NCI-H1694 (cell line): ENCODE measurements at regions not wholly inside any gene's neighbourhood (a gene's known extent, or its start where the extent isn't known, plus 50 kb on each side); places are given as distances from the start of the nearest gene placed in this dataset.

ENCODE experiments used
- DNase-seq: peaks from one replicate; lab custom pipeline; 2025; lab: John Stamatoyannopoulos, UW

DNA sequence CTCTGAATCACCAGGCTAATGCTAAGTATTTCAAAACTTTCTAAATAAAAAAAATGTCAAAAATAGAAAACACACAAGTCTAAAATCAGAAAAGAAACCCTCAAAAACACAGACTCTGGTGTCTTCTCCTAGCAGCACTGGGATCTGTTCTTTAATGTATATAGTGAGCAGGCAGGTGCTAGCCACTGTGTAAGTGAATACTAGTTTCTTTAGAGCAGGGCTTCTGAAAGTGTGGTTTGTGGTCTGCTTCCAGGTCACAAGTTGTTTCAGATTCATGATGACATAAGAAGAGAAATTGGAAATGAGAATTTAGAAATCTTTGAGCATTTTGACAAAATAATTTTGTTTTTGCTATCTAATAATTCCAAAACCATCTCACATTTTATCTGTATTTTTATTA, 763.1 kb downstream of the USP25 start:
- DNase-seq, result no peak

DNA sequence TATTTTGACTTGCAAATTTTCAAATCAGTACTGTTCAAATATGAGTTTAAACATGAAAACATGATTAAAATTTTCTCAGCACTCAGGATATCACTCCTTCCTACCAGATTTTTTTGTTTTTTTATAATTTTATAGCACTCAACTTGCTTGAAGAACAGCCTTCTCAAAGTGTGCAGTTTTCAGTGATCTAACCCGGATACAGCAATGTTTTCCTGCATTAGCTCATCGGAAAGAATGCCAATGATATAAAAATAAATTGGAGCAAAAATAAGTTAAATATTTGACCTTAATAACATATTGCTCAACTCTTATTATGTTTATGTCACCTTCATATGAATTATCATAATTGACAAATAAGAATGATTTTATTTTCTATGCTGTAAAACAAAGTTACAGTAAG, 766.8 kb downstream of the USP25 start:
- DNase-seq, result no peak

DNA sequence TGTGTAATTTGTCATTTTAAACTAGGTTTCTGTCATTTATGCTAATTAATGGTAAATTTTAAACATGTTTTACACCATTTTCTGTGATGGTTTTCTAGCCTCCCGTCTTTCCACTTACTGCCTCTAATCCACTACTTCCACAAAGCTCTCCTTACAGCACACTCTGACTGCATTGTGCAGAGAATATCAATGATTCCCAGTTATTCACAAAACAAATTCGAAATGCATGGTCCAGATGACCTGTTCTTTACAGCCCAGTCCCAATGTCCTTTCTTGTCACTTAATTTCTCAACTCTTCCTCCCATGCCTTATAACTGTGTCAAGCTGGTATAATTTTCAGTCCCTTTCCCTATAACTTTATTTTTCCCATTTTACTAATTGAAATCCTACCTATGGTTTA, 770.5 kb downstream of the USP25 start:
- DNase-seq, result no peak

DNA sequence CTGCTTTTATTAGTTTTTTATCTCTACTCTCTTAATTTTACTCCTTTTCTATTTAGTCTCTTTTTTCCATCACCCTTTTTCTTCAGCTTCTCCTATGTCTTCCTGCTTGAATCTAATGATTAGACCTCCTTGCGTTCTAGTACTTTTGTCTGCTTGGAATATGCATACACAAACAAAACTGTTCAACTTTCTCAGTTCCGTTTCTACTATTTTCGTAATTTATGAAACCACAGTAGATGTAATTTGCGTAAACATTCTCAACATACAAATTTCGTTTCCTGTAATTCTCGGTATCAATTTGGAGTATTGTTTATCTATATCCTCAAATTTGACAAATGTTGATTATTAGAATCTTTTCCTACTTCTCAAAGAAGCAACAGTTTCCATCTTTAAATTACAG, 772.5 kb downstream of the USP25 start:
- no peak for DNase-seq

DNA sequence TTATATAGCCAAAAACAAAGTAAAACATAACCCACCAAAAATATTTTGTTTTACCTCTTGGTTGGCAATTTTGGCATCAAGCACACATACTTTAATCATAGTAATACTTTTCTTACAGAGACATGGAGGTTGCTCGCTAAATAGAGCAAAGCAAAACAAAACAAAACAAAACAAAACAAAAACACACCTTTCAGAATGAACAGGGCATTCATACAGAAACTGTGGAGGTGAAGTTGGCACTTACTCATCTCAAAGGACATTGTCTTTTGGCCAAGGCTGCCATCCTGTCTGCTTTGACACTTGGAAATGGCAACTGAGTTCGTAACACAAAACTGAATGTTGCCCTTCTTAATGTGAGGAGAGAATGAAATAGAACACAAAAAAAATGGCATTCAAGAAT, 773.1 kb downstream of the USP25 start:
- DNase-seq, result no peak

DNA sequence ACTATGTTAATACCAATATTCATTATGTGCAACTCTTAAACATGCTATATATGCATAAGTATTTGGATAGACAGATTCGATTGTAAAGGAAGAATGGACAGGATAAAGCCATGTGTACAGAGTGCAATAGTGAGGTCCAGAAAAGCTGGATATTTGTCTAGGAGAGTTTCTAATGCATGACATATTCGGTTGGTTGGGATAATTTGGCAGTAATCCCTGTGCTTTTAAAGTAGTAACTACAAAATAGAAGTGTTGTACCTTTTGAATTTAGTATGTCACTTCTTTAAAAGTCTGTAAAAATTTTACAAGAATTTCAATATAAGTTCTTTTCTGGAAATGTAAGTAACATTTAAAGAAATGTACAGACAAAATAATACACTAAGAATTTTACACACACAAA, 774.5 kb downstream of the USP25 start:
- DNase-seq, result no peak

DNA sequence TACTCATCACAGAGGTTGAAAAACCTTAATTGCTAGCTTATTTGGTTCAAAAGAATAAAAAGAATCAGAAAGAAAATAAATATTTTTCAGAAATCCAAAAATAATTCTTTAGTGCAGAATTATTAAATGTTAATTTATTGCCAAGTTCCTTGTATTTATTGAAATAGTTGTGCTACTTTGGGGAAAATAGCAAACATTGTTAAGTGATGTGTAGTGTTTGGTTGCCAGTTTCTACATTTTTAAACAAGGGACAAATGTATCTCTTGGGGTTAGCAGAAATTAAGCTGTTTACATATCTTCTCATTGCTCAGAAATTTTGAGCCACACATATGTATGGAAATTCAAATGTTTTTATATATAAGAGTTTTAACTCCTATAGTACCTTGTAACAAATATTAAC, 775.0 kb downstream of the USP25 start:
- no peak for DNase-seq

DNA sequence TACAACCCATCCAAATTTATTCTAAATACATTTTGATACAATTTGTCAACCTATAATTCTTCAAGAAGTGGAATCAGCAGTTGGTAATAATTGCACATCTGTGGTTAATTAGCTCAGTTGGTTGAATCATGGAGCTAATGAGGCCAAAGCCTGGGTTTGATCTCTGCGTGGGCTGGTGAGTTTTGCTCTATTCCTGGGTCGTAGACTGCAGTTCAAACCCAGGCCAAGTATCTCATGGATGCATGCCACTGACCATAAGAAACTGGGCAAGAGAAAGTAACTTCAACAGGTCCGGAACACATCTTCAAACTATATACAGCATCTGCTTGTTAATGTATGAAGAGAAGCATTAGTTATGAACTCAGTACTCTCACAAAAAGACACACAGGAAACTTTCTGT, 779.7 kb downstream of the USP25 start:
- no peak for DNase-seq

DNA sequence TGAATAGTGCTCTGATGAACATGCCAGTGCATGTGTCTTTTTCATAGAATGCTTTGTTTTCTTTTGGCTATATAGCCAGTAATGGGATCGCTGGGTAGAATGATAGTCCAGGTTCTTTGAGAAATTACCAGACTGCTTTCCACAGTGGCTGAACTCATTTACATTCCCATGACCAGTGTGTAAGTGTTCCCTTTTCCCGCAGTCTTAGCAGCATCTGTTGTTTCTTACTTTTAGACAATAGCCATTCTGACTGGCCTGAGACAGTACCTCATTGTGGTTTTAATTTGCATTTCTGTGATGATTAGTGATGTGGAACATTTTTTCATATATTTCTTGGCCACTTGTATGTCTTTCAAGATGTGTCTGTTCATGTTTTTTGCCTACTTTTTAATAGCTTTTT, 784.5 kb downstream of the USP25 start:
- DNase-seq, result no peak

DNA sequence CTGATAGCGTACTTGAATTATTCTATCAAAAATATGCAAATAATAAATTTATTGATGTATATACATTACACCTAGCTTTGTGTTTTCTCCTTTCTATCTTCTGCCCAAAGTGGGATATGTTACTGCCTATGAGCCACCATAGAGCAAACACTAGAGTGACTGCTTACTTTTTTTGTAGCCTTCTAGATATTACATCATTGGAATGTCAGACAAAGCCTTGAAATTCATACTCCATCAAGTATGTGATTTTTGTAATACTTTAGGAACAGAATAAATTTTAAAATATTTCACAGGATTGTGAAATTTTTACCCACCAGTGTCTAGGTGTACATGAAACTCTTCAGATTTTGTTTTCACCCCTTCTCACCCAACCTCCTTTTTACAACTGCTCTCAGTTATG, 787.6 kb downstream of the USP25 start:
- DNase-seq, result no peak

DNA sequence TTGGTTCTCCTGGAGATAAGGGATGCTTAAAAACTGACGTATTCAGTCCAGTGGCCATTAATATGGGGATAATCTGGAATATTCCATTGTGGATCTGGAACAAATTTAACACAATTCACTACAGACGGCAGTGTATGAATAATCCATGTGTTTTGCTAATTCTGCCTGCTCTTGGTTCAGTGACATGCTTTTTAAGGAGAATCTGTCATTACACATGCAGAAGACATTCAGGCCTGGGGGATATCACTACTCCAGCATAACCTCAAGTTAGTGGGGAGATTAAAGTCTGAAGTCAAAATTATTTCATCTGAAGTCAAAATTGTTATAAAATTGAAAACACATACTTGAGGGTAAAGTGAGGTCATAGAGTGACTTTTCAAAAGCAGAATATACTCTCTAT, 789.3 kb downstream of the USP25 start:
- DNase-seq, result no peak

DNA sequence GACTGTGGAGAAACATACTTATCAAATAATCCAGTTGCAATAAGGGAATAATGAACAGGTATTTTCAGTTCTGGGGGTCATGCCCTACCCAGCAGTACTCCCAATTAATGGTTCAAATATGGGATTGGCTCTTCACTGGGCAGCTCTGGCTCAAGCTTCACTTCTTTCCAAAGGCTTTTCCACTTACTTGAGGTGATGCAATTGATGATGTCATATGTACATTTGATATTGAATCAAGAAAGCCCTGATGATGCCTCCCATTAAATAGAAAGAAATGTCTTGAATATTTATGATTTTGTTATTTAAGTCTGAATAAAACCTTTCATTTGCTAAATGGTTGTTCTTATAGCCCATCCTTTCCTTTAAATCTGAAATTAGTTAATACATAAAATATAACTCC, 789.9 kb downstream of the USP25 start:
- DNase-seq, result no peak

DNA sequence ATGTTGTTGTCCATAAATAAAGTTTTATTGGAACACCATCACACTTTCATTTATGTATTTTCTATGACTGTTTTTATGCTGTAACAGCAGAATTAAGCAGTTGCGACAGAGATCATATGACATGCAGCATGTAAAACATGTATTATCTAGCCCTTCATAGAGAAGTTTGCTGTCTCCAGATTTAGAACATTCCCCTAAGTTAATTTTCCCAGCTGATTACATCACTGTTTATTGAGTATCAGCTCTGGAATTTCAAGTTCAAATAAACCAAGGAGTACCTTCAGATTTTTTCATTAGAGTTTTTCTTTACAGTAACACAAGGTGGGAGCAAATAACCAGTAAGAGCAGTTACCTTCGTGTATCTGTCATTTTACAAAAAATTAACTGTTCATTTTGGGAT, 792.8 kb downstream of the USP25 start:
- DNase-seq, result no peak

DNA sequence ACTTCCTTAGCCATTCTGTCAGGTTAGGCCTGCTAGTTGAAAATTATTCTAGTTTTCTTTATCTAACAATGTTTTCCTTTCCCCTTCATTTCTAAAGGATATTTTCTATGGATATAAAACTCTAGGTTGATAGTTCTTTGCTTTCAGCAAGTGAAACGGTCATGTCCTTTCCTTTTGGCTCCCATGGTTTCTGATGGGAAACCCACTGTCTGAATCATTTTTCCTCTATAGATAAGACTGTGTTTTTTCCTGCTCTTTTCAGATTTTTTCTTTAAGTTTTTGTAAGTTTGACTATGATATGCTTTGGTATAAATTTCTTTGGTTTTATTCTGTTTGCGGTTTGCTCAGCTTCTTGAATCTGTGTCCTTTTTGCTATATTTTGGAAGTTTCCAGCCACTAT, 800.9 kb downstream of the USP25 start:
- DNase-seq, result no peak

DNA sequence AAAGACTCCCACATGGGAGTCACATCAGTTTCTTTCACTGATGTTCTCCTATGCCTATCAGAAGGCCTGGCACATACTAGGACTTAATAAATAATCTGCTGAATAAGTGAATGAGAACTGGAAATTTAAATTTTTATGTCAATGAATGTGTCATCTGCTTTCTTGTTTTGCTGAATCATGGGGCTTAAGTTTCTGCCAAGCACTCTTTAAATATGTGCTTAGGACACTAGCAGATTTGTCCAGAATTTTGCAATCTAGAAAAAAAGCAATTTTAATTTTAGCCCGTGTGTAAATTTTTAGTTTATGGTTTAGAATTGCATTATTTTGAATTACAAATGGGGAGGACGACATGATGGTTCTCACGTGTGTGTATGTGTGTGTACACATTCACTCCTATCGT, 803.1 kb downstream of the USP25 start:
- no peak for DNase-seq

DNA sequence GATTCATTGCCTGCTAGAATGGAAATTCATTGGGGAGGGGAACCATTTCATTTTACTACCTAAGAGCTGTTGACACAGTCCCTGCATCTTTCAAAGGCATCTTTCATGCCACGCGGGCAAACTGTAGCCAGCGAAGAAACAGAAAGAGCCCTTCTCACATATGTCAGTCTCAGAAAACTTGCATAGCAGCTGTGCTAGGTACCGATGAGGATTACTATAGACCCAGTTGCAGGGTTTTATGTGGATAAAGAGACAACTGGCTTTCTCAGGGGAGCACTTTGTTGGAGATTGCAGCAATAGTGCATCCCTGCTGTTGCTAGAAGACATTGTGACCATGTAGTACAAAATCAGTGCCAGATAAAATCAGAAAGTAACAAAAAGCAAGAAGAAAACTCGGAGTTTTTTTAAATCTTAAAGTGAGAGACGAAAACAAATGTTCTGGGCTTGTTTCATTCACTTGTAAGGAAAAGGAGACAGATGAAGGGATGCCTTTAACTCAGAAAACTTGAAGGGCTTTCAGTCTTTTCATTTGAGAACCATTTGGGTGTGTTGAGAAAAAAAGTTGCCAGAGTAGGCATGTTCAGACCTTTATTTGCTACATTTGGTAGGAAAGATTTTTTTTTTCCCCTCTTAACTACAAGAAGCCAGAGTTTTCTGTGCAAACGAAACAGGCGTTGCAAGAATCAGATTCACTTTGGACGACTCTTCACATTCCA, 804.1 kb downstream of the USP25 start:
- no peak for DNase-seq

DNA sequence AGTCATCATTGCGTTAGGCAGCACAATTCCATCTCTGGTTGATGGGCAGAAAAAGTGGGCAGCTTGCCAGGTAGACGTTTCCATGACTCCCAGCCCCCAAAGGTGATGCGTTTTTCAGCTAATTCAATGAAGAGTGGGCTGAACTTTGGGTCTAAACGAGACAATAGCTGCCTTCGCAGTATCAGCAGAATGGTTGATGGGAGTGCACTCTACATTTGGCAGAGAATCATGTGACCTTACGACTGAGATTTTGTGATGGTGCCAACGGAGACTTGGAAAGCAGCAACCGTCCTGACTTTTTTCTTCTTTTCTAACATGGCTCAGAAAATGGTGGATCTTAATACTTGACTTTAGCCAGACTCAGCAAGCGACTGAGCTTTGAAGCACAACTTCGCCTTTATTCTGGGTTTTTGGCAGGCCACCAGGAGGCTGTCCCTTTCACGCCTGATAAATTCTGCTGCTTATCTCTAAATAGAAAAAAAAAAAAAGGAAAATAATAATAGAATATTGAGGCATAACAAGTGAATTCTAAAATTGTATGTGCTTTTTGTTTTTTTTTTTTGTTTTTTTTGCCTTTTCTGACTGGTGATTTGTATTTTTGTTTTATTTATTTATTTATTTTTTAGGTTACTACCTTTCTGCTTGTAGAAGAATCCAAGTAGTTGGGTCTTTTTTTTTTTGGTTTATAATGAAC, 804.8 kb downstream of the USP25 start:
- DNase-seq, result no peak

DNA sequence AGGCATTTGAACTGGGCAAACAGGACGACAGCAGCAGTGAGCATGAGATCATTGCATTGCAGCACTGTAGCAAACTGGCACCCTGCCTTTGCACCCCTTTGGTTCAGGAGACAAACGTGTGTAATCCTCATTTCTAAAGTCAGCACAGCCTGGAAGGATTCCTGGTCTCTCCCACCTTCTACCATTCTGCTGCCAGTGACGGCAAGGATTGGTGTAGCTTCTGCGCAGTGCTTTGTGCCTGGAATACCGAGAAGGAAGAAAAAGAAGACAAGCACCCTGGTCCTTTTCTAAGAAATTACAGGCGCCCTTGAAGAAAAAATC, 805.3 kb downstream of the USP25 start:
- no peak for DNase-seq

DNA sequence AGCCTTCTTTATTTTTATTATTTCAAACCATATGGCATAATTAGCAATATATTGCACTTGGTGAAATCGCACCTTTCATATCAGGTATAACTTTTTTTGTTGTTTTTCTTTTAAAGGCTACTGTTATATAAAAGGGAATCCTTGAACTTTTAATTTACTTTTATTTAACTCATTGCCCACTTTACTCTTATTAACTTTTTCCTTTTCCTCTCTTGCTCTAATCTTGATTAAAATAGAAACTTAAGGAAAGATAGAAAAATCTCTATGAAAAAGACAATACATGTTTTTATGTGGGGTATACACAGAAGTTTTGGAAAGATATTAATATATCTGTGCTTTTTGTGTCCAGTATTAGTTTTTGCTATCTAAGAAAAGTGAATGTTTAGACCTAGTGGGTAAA, 805.8 kb downstream of the USP25 start:
- DNase-seq, result no peak

DNA sequence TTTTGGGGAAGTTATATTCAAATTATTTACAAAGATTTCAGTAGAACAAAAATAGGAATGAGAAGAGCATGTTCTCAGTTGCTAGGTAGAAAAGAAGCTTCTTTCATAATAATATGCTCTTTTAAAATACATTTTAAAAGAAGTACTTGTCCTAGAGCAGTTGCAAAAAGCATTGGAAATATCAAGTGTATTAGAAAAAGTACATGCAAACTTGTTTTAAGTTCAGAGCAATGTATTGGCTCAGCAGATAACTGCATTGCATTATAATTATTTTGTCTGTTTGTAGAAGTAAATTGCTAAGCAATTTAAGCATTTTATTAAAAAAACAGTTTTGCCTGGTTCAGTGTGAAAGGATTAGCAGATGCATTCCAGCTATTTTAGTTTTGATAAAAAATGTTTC, 806.4 kb downstream of the USP25 start:
- DNase-seq, result no peak

DNA sequence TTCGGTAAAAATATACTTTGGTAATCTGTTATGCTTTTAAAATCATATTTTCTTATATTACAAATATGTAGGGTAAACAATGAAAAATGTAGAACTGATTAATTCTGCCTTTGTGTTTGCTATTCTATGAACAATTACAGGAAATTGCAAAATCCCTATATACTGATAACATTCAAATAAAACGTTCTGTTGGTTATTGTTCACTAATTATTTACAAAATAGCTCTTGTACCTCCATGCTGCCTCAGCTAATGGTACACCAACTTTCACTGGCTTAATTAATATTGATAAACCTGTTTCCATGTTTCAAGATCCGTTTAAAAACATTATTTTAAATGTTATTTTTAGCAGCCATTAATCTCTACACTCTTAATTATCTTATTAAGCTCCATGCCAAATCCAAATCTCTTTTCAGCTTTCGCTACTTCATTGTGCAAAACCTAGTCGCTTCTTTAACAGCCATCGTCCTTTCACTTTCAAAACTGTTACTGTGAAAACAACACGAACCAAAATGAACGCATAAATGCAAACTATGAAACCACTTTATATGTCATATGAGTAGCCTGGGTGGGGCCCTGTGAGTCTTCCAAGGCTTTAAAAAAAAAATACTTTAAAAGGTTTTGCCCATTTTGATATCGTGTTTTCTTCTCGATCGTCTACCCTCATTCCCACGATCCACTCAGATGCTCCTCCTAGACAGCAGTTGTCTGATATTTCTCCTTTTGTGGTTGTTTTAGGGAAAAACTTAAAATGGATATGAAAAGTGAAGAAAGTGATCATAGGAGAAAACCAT, 807.1 kb downstream of the USP25 start:
- DNase-seq, result no peak

DNA sequence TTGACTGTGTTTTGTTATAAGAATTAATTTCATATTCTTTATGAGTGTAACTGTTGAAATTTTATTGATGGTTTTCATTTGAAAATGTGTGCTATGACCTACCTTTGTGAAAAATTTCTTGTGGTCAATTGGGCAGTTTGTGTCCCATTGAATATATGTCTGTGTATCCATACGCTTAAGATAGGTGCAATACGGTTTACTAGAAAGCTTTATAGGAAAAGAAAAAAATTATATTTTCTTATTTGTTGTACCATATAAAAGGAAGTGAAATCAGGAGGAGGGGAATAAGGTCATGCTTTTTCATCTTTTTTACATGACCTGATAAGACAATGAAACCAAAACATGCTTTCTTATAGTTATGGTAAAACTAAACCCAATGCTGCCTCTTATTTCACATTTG, 807.7 kb downstream of the USP25 start:
- DNase-seq, result no peak

DNA sequence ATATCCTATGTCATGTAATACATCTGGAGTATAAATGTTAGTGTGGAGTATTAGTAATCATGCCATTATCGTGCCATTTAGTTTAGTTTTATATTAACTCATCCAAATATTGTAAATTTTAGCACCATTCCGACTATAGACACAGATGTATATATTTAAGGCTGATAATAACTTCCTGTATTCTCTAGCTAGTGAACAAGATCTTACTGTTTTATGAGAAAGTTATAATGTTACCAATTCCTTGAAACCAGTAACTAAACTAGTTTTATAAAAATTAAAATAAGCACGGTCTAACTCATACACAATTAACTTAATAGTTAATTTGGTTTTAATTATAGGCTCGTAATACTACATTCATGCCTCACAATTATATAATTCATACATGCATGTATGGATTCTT, 808.6 kb downstream of the USP25 start:
- no peak for DNase-seq
